Loucy (cell line): ENCODE measurements at regions not wholly inside any gene's neighbourhood (a gene's known extent, or its start where the extent isn't known, plus 50 kb on each side); places are given as distances from the start of the nearest gene placed in this dataset.

Experiments used
- CTCF ChIP-seq: fragments of 200-600 bp; sonication (generic); conservative IDR thresholded peaks from 2 replicates; pipeline ENCODE4 v1.5.1; 2014; ENCODE audit warnings: mild to moderate bottlenecking, antibody characterized with exemption, low read length
- EZH2phosphoT487 ChIP-seq: fragments of 200-600 bp; IDR thresholded peaks from 2 replicates; pipeline ENCODE4 v1.6.1; 2018; ENCODE audit warnings: antibody characterized with exemption, mild to moderate bottlenecking, moderate library complexity, borderline replicate concordance

- TF ChIP-seq CTCF (no peak), EZH2phosphoT487 (no peak)
Measured at GRCh38 chr1:81237473-81238089, 563.2 kb upstream of the ADGRL2 start.
